ENCODE measurements at regions not wholly inside any gene's neighbourhood (a gene's known extent, or its start where the extent isn't known, plus 50 kb on each side); places are given as distances from the start of the nearest gene placed in this dataset.

DNA sequence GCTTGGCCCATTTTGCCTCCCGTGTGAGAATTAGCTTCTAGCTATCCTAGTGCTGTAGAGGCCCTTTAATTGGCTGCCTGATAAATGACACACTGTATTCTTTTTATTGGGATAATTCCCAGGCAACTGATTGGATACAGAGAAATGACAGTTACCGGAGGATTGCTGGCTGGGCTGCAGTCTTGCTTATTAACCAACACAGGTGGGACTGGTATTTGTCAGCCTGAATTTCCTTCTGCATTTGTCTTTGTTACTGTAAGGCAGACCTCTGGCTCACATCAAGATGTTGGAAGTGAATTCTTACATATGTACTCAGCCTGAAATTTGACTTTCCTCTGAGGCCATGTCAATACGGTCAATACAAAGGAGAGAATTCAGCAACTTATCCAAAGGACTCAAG lies 650.8 kb upstream of the SOX9 start:
- no peak for TF ChIP-seq POLR2A (IDR thresholded peaks at IDR 0.05)
- TF ChIP-seq, protein P1, sequence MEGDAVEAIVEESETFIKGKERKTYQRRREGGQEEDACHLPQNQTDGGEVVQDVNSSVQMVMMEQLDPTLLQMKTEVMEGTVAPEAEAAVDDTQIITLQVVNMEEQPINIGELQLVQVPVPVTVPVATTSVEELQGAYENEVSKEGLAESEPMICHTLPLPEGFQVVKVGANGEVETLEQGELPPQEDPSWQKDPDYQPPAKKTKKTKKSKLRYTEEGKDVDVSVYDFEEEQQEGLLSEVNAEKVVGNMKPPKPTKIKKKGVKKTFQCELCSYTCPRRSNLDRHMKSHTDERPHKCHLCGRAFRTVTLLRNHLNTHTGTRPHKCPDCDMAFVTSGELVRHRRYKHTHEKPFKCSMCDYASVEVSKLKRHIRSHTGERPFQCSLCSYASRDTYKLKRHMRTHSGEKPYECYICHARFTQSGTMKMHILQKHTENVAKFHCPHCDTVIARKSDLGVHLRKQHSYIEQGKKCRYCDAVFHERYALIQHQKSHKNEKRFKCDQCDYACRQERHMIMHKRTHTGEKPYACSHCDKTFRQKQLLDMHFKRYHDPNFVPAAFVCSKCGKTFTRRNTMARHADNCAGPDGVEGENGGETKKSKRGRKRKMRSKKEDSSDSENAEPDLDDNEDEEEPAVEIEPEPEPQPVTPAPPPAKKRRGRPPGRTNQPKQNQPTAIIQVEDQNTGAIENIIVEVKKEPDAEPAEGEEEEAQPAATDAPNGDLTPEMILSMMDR (IDR thresholded peaks at IDR 0.05): no peak
- Histone ChIP-seq H3K36me3 (no peaks in the 10 kb centered on the region), H3K4me1 (no peaks in the 10 kb centered on the region), H3K27me3 (no peaks in the 10 kb centered on the region), H3K9me3 (no peaks in the 10 kb centered on the region), H3K4me3 (no peak overlapping the region), H3K27ac (no peak overlapping the region)
- ATAC-seq (no peak), DNase-seq (no peak)
- whole genome bisulfite sequencing (ENCODE audit: insufficient coverage, low coverage, low lambda C conversion rate, missing lambda C conversion rate): 93% methylated on average over 3 of the region's 3 CpGs
- intact Hi-C loops (cut with DNase I): no loop called here

DNA sequence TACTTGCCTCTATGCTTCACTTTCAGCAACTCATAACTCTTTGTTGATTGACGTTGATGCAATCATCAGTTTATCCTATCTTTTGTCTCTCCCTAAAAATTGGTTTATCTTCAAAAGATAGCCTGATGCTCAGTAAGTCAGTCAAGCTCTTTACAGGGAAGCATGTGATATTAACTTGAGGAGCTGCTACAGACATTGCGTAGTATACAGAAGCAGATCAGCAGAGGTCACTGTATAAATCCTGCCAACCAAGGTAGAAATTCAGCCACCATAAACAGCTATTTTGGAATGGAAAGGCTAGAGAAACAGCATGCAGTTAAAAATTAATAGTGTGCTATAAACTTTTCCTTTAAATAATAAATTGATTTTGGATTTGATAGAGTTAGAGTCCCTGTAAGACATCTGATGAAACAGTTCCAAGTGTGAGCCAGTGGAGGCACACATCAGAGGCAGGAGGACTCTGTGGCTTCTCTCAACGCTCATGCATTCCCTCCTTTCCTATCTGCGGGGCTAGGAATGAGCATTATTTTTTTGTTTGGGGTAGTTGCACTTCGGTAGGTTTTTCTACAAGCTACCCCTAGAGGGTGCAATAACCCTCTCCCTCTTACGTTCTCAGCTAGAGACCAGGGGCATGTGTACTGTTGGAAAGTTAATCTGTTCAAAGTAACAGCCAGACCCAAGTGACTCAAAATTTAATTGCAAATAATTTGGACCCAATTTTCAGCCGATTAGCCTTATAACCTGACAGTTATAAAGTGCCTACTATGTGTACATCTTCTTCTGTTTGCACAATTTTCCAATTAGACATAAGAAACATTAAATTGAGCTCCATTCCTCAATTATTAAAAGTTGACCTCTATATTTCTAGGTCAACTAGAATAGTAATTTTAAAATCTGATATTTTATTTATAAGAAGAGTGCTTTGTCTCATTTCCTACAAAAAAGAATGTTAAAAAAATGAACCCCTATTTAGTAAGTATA lies 647.7 kb upstream of the SOX9 start:
- H3K27me3 ChIP-seq: no peaks in the 10 kb centered on the region
- intact Hi-C loops (cut with DNase I): no loop called here
- no peak for TF ChIP-seq POLR2A (IDR thresholded peaks at IDR 0.05)
- TF ChIP-seq, protein P1 (IDR thresholded peaks at IDR 0.05): peak; percentile 60 to 73 (median 69)
- DNase-seq (no peak), ATAC-seq (peak; percentile 79 to 91 (median 84))
- no peaks in the 10 kb centered on the region for H3K36me3 ChIP-seq
- no peaks in the 10 kb centered on the region for H3K4me1 ChIP-seq
- H3K27ac ChIP-seq: no peak overlapping the region
- H3K4me3 ChIP-seq: no peak overlapping the region
- 19% methylated on average over 7 of the region's 7 CpGs for WGBS (ENCODE audit: insufficient coverage, low coverage, low lambda C conversion rate, missing lambda C conversion rate)
- H3K9me3 ChIP-seq: no peaks in the 10 kb centered on the region

DNA sequence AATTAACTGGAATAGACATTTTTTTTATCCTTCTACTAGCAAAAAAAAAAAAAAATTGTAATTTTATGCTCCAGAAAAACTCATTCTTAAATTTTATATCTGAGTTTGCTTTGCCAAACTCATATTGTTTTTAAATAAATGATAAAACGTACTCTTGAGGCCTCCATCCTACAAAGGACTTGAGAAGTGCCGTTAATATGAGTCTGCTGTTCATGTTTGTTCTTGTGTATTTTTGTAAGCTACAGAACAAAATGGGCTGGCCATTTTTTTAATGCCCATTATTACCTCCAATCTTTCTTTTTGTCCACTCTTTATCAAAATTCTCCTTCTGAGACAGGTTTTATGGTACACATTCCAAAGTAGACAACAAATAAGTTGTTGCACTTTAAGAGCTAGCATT lies 643.5 kb upstream of the SOX9 start:
- DNase-seq (no peak), ATAC-seq (no peak)
- intact Hi-C loops (cut with DNase I): no loop called here
- Histone ChIP-seq H3K36me3 (no peaks in the 10 kb centered on the region), H3K9me3 (no peaks in the 10 kb centered on the region), H3K27me3 (no peaks in the 10 kb centered on the region), H3K27ac (no peak overlapping the region), H3K4me3 (no peak overlapping the region), H3K4me1 (no peaks in the 10 kb centered on the region)
- TF ChIP-seq, protein P1 (IDR thresholded peaks at IDR 0.05): no peak
- no peak for TF ChIP-seq POLR2A (IDR thresholded peaks at IDR 0.05)
- 58% methylated on average over 2 of the region's 2 CpGs for WGBS (ENCODE audit: insufficient coverage, low coverage, low lambda C conversion rate, missing lambda C conversion rate)

DNA sequence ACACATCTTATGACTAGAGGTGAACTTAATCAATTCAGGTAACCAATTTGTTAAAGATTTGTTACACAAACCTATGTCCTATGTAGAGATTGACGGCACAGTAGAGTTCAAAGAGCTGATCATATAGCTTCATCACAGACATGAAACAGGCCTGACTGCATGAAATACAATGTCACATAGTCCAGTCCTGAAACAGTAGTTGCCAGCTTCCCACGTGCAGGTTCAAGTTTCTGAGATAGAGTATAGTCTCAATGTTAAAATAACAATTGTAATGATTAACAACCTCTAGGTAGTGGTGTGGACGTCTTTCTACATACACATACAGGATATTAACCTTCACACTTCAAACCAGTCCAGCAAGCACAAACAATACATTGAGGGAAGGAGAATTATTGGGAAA lies 640.7 kb upstream of the SOX9 start:
- Histone ChIP-seq H3K36me3 (no peaks in the 10 kb centered on the region), H3K9me3 (no peaks in the 10 kb centered on the region), H3K27ac (no peak overlapping the region), H3K27me3 (no peaks in the 10 kb centered on the region), H3K4me1 (no peaks in the 10 kb centered on the region), H3K4me3 (no peak overlapping the region)
- TF ChIP-seq, protein P1 (IDR thresholded peaks at IDR 0.05): no peak
- no peak for TF ChIP-seq POLR2A (IDR thresholded peaks at IDR 0.05)
- WGBS (ENCODE audit: insufficient coverage, low coverage, low lambda C conversion rate, missing lambda C conversion rate): 27% methylated on average over 3 of the region's 3 CpGs
- ATAC-seq (no peak), DNase-seq (no peak)
- intact Hi-C loops (cut with DNase I): no loop called here
